Panc1 (cell line): ENCODE measurements at regions not wholly inside any gene's neighbourhood (a gene's known extent, or its start where the extent isn't known, plus 50 kb on each side); places are given as distances from the start of the nearest gene placed in this dataset.

Source experiments
- ATAC-seq: fragments of 200-7000 bp; cut with Tn5 transposase; 2 replicates; pipeline ENCODE4 v1.9.1; 2020; ENCODE audit warnings: mild to moderate bottlenecking, moderate library complexity
- BruUV-seq: library from RNA; stranded (reverse); fragments of 400-500 nt; replicated peaks from 2 replicates; lab custom pipeline; 2021; lab: Mats Ljungman, UMichigan
- CTCF ChIA-PET: fragments of 300-600 bp; sonication (Branson Sonifier 250); formaldehyde crosslinking; loops from one replicate; lab custom pipeline; 2022; ENCODE audit warnings: antibody characterized with exemption; lab: Charles Lee
- POLR2A ChIA-PET: fragments of 300-600 bp; sonication (Branson Sonifier 250); formaldehyde crosslinking; loops from one replicate; lab custom pipeline; 2022; ENCODE audit warnings: antibody characterized with exemption; lab: Charles Lee
- DNase-seq: peaks from one replicate; pipeline ENCODE4 v3.0.0-alpha.2; 2010; ENCODE audit warnings: low read depth, low spot score
- H3K27ac ChIP-seq: 2 replicates; pipeline ENCODE4 v1.5.1; 2011; ENCODE audit warnings: mild to moderate bottlenecking, low read length, inconsistent platforms
- H3K27me3 ChIP-seq: fragments of 200-500 bp; sonication (Bioruptor generic); 2 replicates; pipeline ENCODE4 v1.6.0; 2014; ENCODE audit warnings: low read length, inconsistent platforms; ENCODE audit not compliant: control insufficient read depth, insufficient read depth
- H3K36me3 ChIP-seq: fragments of 200-500 bp; sonication (Bioruptor generic); 2 replicates; pipeline ENCODE4 v1.5.1; 2014; ENCODE audit warnings: inconsistent platforms, mild to moderate bottlenecking, low read length, moderate library complexity; ENCODE audit not compliant: control insufficient read depth, insufficient read depth
- H3K4me1 ChIP-seq: 2 replicates; pipeline ENCODE4 v1.5.1; 2011; ENCODE audit warnings: inconsistent platforms, mild to moderate bottlenecking, low read length, moderate library complexity; ENCODE audit not compliant: control insufficient read depth, insufficient read depth
- H3K4me3 ChIP-seq, 2 experiments: 2 replicates each; pipeline ENCODE4 v1.5.1; 2011 to 2012; ENCODE audit warnings: low read depth in 2 of 2, low read length in 2 of 2, mild to moderate bottlenecking in 2 of 2, inconsistent platforms in 1 of 2, moderate library complexity in 1 of 2
- H3K9me3 ChIP-seq: fragments of 200-500 bp; sonication (Bioruptor generic); 2 replicates; pipeline ENCODE4 v1.5.1; 2014; ENCODE audit warnings: low read depth, mild to moderate bottlenecking, inconsistent platforms, low read length, moderate library complexity; ENCODE audit not compliant: control insufficient read depth, insufficient read depth
- POLR2AphosphoS5 ChIP-seq: IDR thresholded peaks from 2 replicates; pipeline ENCODE4 v1.6.1; 2012; ENCODE audit warnings: mild to moderate bottlenecking, low read depth, low read length, moderate library complexity
- SIN3A ChIP-seq: IDR thresholded peaks from 2 replicates; pipeline ENCODE4 v1.6.1; 2012; ENCODE audit warnings: low read depth, mild to moderate bottlenecking, low read length, moderate library complexity, borderline replicate concordance; ENCODE audit not compliant: insufficient read depth
- TCF7L2 ChIP-seq: IDR thresholded peaks from 2 replicates; pipeline ENCODE4 v1.6.1; 2011; ENCODE audit warnings: mild to moderate bottlenecking, low read depth, low read length, inconsistent platforms
- in situ Hi-C: cut with HindIII; loops from 2 replicates; pipeline ENCODE4 v1.10.0; 2016; ENCODE audit warnings: low sequenced_read_pairs, low pct_unique_long_range_greater_than_20kb
- intact Hi-C: fragments of 100-400 bp; cut with micrococcal nuclease; formaldehyde crosslinking; loops from one replicate; pipeline ENCODE4 v1.10.0; 2022; ENCODE audit not compliant: unreplicated experiment
- TF ChIP-seq, protein P1 (sequence below): fragments of 450-650 bp; IDR thresholded peaks from 2 replicates; pipeline ENCODE4 v1.5.1; 2017; ENCODE audit warnings: mild to moderate bottlenecking
- TF ChIP-seq, protein P2 (sequence below), 2 experiments: IDR thresholded peaks; 2 replicates each; pipeline ENCODE4 v1.6.1; 2011 to 2012; ENCODE audit warnings: low read depth in 2 of 2, control low read depth in 1 of 2, low read length in 1 of 2, mild to moderate bottlenecking in 1 of 2, moderate library complexity in 1 of 2; ENCODE audit not compliant: insufficient read depth in 1 of 2

GRCh38 chr14:71248194-71248593, 340.9 kb downstream of the PCNX1 start:
- TF ChIP-seq, protein P1, sequence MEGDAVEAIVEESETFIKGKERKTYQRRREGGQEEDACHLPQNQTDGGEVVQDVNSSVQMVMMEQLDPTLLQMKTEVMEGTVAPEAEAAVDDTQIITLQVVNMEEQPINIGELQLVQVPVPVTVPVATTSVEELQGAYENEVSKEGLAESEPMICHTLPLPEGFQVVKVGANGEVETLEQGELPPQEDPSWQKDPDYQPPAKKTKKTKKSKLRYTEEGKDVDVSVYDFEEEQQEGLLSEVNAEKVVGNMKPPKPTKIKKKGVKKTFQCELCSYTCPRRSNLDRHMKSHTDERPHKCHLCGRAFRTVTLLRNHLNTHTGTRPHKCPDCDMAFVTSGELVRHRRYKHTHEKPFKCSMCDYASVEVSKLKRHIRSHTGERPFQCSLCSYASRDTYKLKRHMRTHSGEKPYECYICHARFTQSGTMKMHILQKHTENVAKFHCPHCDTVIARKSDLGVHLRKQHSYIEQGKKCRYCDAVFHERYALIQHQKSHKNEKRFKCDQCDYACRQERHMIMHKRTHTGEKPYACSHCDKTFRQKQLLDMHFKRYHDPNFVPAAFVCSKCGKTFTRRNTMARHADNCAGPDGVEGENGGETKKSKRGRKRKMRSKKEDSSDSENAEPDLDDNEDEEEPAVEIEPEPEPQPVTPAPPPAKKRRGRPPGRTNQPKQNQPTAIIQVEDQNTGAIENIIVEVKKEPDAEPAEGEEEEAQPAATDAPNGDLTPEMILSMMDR: no peak
- TF ChIP-seq TCF7L2: no peak
- no peak for TF ChIP-seq SIN3A
- ATAC-seq (no peak), DNase-seq (no peak)
- in situ Hi-C loops: no loop called here
- H3K27me3 ChIP-seq: no peaks in the 10 kb centered on the region
- no peaks in the 10 kb centered on the region for H3K9me3 ChIP-seq
- no peak overlapping the region for H3K4me3 ChIP-seq
- no TSS peak for BruUV-seq
- intact Hi-C loops: no loop called here
- no peaks in the 10 kb centered on the region for H3K4me1 ChIP-seq
- ChIA-PET CTCF (no interaction called here), POLR2A (no interaction called here)
- H3K36me3 ChIP-seq: no peaks in the 10 kb centered on the region
- H3K27ac ChIP-seq: no peak overlapping the region

- intact Hi-C loops: no loop called here
- DNase-seq (no peak), ATAC-seq (no peak)
- TF ChIP-seq TCF7L2 (no peak), POLR2AphosphoS5 (no peak), SIN3A (no peak)
- TF ChIP-seq, protein P2, sequence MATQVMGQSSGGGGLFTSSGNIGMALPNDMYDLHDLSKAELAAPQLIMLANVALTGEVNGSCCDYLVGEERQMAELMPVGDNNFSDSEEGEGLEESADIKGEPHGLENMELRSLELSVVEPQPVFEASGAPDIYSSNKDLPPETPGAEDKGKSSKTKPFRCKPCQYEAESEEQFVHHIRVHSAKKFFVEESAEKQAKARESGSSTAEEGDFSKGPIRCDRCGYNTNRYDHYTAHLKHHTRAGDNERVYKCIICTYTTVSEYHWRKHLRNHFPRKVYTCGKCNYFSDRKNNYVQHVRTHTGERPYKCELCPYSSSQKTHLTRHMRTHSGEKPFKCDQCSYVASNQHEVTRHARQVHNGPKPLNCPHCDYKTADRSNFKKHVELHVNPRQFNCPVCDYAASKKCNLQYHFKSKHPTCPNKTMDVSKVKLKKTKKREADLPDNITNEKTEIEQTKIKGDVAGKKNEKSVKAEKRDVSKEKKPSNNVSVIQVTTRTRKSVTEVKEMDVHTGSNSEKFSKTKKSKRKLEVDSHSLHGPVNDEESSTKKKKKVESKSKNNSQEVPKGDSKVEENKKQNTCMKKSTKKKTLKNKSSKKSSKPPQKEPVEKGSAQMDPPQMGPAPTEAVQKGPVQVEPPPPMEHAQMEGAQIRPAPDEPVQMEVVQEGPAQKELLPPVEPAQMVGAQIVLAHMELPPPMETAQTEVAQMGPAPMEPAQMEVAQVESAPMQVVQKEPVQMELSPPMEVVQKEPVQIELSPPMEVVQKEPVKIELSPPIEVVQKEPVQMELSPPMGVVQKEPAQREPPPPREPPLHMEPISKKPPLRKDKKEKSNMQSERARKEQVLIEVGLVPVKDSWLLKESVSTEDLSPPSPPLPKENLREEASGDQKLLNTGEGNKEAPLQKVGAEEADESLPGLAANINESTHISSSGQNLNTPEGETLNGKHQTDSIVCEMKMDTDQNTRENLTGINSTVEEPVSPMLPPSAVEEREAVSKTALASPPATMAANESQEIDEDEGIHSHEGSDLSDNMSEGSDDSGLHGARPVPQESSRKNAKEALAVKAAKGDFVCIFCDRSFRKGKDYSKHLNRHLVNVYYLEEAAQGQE (IDR thresholded peaks at IDR 0.05; ENCODE audit: insufficient read depth in 1 of 2, low read depth in 2 of 2, low read length in 1 of 2): no peak
- TF ChIP-seq, protein P1: no peak
- POLR2A ChIA-PET: no interaction called here
- Histone ChIP-seq H3K4me3 (no peak overlapping the region), H3K4me1 (no peaks in the 10 kb centered on the region), H3K27me3 (no peaks in the 10 kb centered on the region), H3K9me3 (no peaks in the 10 kb centered on the region), H3K27ac (no peak overlapping the region), H3K36me3 (no peaks in the 10 kb centered on the region)
- BruUV-seq: no TSS peak
- CTCF ChIA-PET: no interaction called here
- in situ Hi-C loops: no loop called here
Measured at GRCh38 chr14:71250347-71250746, 343.1 kb downstream of the PCNX1 start.

DNA sequence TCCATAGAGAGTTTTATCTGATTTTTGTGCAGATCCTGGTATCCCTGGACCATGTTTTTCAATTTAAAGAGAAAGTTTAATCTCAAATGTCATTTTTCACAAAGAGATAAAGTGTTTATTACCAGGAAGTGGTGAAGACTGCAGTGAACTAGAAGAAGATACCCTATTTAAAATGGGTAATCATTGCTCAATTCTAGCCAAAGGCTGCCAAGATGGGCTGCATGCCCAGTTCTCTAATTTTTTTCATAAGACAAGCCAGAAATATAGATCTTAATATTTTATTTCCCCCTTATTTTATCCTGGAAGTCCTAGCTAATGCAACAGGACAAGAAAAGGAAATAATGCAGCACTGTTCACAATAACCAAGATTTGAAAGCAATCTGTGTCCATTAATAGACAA, 343.5 kb downstream of the PCNX1 start:
- intact Hi-C loops (no loop called here), in situ Hi-C loops (no loop called here)
- Histone ChIP-seq H3K9me3 (no peaks in the 10 kb centered on the region), H3K27ac (no peak overlapping the region), H3K27me3 (no peaks in the 10 kb centered on the region), H3K4me1 (no peaks in the 10 kb centered on the region), H3K36me3 (no peaks in the 10 kb centered on the region), H3K4me3 (no peak overlapping the region)
- no peak for DNase-seq
- no peak for ATAC-seq
- no peak for TF ChIP-seq POLR2AphosphoS5
- TF ChIP-seq SIN3A: no peak
- no peak for TF ChIP-seq TCF7L2
- TF ChIP-seq, protein P2 (IDR thresholded peaks at IDR 0.05; ENCODE audit: insufficient read depth in 1 of 2, low read depth in 2 of 2, low read length in 1 of 2): no peak
- TF ChIP-seq, protein P1: no peak
- ChIA-PET CTCF (no interaction called here), POLR2A (no interaction called here)
- no TSS peak for BruUV-seq
